ENCODE measurements at regions not wholly inside any gene's neighbourhood (a gene's known extent, or its start where the extent isn't known, plus 50 kb on each side); places are given as distances from the start of the nearest gene placed in this dataset.

DNA sequence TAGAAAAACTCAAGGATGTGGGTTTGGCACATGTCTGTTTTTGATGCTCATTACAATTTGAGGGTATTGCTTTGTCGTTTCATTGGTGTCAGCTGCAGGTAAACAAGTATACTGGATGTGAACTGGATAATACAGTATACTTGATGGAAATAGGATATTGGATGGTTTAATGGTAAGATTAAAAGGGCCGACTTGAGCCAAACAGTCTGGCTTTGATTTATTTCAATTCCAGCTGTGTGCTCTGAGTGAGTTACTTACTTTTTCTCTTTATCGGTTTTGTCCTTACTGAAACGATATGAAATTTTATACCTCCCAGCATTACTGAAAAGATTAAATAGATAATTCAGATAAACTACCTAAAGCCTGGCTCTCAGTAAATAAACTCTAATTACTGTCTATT, 227.6 kb downstream of the ASXL3 start:
- no peak for DNase-seq

DNA sequence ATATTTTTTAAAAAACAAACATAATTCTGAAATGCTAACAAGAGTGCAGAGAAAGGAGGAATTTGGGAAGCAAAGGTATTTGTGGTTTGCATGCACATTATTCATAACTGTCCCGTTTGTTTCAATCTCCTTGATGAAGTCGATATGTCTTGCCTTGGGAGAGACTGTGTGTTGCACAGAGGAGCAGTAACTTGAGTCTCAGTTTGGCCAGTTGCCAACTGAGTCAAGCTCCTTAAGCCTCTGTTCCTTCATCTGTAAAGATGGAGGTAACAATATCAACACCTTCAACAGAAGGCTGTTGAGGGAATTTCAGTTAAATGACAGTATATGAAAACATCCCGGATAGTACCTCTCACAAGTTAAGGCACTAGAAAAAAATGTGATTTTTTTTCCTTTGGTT, 226.2 kb downstream of the ASXL3 start:
- no peak for DNase-seq

GRCh38 chr18:33803636-33804035, 225.6 kb downstream of the ASXL3 start:
- no peak for DNase-seq

- DNase-seq = no peak
Observed at GRCh38 chr18:33802955-33803354, 224.9 kb downstream of the ASXL3 start.
